ENCODE measurements at regions not wholly inside any gene's neighbourhood (a gene's known extent, or its start where the extent isn't known, plus 50 kb on each side); places are given as distances from the start of the nearest gene placed in this dataset.

DNA sequence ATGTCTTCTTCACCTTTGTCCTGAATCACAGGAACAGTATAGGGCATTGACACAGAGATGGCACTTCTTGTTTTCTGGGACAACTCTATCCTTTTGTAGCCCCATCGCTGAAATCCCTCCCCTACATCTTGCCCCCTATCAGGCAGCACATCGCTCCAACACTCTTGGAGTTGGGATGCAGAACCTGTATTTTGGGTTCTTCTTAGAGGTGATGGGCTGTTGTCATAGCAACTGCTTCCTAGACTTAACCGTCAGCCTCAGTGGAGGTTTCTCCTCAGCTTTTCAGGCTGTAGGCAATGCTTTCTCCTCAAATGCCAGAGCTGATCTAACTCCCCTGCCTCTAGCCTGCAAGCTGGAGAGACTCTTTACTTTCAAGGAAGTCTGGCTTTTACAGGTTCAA is 99.9 kb upstream of the SPRED2 start:
- Histone ChIP-seq H3K9me3 (replicated peaks) (no peaks in the 10 kb centered on the region), H3K27ac (replicated peaks) (no peak overlapping the region), H3K27me3 (ENCODE audit: low read depth) (peaks cover 17% of the 10 kb centered on the region), H3K4me1 (no peaks in the 10 kb centered on the region), H3K4me3 (no peak overlapping the region), H3K36me3 (no peaks in the 10 kb centered on the region)
- DNase-seq: no peak
- no peak for TF ChIP-seq CTCF (IDR thresholded peaks at IDR 0.05; ENCODE audit: borderline replicate concordance)
- intact Hi-C loops (cut with micrococcal nuclease): no loop called here

GRCh38 chr2:65530547-65531320 is 98.3 kb upstream of the SPRED2 start:
- Histone ChIP-seq H3K36me3 (no peaks in the 10 kb centered on the region), H3K4me3 (no peak overlapping the region), H3K4me1 (no peaks in the 10 kb centered on the region), H3K27me3 (ENCODE audit: low read depth) (peaks cover 10% of the 10 kb centered on the region), H3K9me3 (replicated peaks) (no peaks in the 10 kb centered on the region), H3K27ac (replicated peaks) (no peak overlapping the region)
- intact Hi-C loops (cut with micrococcal nuclease): no loop called here
- TF ChIP-seq CTCF (IDR thresholded peaks at IDR 0.05; ENCODE audit: borderline replicate concordance): no peak
- no peak for DNase-seq

DNA sequence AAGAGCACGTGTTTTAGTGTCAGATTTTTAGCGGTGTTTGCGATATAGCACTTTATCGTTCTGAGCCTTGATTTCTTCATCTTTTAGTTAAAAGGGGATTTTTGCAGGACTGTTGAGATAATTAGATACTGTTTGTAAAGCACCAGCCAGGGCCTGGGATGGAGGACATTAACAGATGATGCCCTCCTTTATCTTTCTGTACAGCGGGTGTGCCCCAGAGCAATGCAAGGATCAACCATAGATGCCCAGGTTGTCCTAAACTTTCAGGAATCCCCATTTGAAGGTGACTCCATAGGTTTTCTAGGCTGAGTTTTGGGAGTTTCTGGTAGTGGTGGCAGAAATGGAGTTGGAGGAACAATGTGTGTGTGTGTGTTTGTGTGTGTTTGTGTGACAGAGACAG is 97.0 kb upstream of the SPRED2 start:
- no peaks in the 10 kb centered on the region for H3K36me3 ChIP-seq
- intact Hi-C loops (cut with micrococcal nuclease): no loop called here
- no peak overlapping the region for H3K4me3 ChIP-seq
- TF ChIP-seq CTCF (IDR thresholded peaks at IDR 0.05; ENCODE audit: borderline replicate concordance): no peak
- no peaks in the 10 kb centered on the region for H3K4me1 ChIP-seq
- no peaks in the 10 kb centered on the region for H3K27me3 ChIP-seq (ENCODE audit: low read depth)
- H3K27ac ChIP-seq (replicated peaks): no peak overlapping the region
- no peak for DNase-seq
- no peaks in the 10 kb centered on the region for H3K9me3 ChIP-seq (replicated peaks)

- intact Hi-C loops (cut with micrococcal nuclease): no loop called here
- no peak for DNase-seq
- Histone ChIP-seq H3K27ac (replicated peaks) (no peak overlapping the region), H3K4me1 (no peaks in the 10 kb centered on the region), H3K36me3 (no peaks in the 10 kb centered on the region), H3K27me3 (ENCODE audit: low read depth) (no peaks in the 10 kb centered on the region), H3K4me3 (no peak overlapping the region), H3K9me3 (replicated peaks) (no peaks in the 10 kb centered on the region)
- no peak for TF ChIP-seq CTCF (IDR thresholded peaks at IDR 0.05; ENCODE audit: borderline replicate concordance)
Observed at GRCh38 chr2:65528241-65528574, 95.8 kb upstream of the SPRED2 start.

DNA sequence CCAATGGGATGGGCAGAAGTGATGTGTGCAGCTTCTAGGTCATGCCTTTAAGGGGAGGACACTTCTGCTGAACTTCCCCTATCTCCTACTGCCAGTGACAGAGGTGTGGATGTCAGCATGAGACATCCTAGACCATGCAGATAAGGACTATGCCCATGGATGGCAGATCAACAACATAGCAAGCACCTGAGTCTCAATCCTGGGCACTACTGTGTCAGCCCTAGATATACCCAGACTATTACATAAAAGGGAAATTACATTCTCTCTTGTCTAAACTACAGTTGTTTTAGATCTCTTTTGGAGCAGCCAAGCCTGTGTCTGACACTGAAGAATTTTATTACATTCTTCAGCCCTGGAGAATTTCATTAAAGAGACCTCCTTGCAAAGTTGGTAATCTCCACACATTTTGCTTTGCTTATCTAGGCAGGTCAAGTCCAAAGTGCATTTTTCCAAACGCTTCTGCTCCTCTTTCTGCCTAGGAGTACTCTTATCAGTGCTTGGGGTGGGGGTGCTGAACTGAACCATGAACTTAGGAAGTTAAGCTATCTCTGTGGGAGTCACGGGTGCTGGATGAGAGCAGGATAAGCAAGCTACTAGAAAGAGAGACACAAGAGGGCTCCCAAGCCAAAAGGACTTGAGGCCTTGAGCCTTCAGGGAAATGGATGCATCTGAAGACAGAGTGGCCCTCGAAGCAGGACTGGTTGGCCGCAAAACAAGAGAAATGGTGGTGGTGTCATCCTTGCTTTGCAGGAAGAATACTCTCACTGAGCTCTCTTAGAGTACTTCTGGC is 95.2 kb upstream of the SPRED2 start:
- intact Hi-C loops (cut with micrococcal nuclease): no loop called here
- Histone ChIP-seq H3K36me3 (no peaks in the 10 kb centered on the region), H3K4me3 (no peak overlapping the region), H3K27ac (replicated peaks) (no peak overlapping the region), H3K27me3 (ENCODE audit: low read depth) (no peaks in the 10 kb centered on the region), H3K4me1 (no peaks in the 10 kb centered on the region), H3K9me3 (replicated peaks) (no peaks in the 10 kb centered on the region)
- no peak for TF ChIP-seq CTCF (IDR thresholded peaks at IDR 0.05; ENCODE audit: borderline replicate concordance)
- no peak for DNase-seq
